OCI-LY7 (cell line): ENCODE measurements at regions not wholly inside any gene's neighbourhood (a gene's known extent, or its start where the extent isn't known, plus 50 kb on each side); places are given as distances from the start of the nearest gene placed in this dataset.

Source experiments
- EZH2phosphoT487 ChIP-seq: fragments of 200-600 bp; sonication (generic); IDR thresholded peaks from 2 replicates; pipeline ENCODE4 v1.6.1; 2018; ENCODE audit warnings: low read depth, borderline replicate concordance, mild to moderate bottlenecking, mixed run types, antibody characterized with exemption, low read length, moderate library complexity, mixed read lengths
- TF ChIP-seq, protein P1 (sequence below): fragments of 200-600 bp; sonication (generic); conservative IDR thresholded peaks from 2 replicates; pipeline ENCODE4 v1.5.1; 2014; ENCODE audit warnings: mild to moderate bottlenecking, antibody characterized with exemption, low read length, moderate library complexity, mixed read lengths

DNA sequence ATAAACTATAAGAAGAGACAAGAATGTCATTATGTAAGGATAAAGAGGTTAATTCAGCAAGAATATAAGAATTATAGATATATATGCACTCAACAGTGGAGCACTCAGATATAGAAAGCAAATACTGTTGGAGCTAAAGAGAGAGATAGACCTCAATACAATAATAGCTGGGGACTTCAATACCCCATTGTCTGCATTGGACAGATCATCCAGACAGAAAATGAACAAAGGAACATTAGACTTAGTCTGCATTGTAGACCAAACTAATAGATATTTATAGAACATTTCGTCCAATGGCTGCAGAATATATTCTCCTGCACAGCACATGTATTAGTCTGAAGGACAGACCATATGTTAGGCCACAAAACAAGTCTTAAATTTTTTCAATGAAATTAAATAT, 777.1 kb downstream of the CDH18 start:
- TF ChIP-seq, protein P1, sequence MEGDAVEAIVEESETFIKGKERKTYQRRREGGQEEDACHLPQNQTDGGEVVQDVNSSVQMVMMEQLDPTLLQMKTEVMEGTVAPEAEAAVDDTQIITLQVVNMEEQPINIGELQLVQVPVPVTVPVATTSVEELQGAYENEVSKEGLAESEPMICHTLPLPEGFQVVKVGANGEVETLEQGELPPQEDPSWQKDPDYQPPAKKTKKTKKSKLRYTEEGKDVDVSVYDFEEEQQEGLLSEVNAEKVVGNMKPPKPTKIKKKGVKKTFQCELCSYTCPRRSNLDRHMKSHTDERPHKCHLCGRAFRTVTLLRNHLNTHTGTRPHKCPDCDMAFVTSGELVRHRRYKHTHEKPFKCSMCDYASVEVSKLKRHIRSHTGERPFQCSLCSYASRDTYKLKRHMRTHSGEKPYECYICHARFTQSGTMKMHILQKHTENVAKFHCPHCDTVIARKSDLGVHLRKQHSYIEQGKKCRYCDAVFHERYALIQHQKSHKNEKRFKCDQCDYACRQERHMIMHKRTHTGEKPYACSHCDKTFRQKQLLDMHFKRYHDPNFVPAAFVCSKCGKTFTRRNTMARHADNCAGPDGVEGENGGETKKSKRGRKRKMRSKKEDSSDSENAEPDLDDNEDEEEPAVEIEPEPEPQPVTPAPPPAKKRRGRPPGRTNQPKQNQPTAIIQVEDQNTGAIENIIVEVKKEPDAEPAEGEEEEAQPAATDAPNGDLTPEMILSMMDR = no peak
- no peak for TF ChIP-seq EZH2phosphoT487
